ENCODE measurements at regions not wholly inside any gene's neighbourhood (a gene's known extent, or its start where the extent isn't known, plus 50 kb on each side); places are given as distances from the start of the nearest gene placed in this dataset.

- intact Hi-C loops (cut with DNase I, micrococcal nuclease): no loop called here
- no peak overlapping the region for H3K4me3 Mint-ChIP-seq
- TF ChIP-seq CTCF (IDR thresholded peaks at IDR 0.05): no peak
- ATAC-seq (ENCODE audit: poor library complexity) (no peak), DNase-seq (no peak)
- no peaks in the 10 kb centered on the region for H3K9me3 ChIP-seq (ENCODE audit: control insufficient read depth in 1 of 2, insufficient read depth in 1 of 2, low read length in 2 of 2)
- H3K27me3 Mint-ChIP-seq: peaks cover 19% of the 10 kb centered on the region
- H3K36me3 Mint-ChIP-seq (ENCODE audit: low read depth): no peaks in the 10 kb centered on the region
- H3K27me3 ChIP-seq (ENCODE audit: control insufficient read depth in 1 of 2, insufficient read depth in 2 of 2, low read length in 2 of 2): peaks cover 0 to 5% of the 10 kb centered on the region in 2 experiments
- H3K9me3 Mint-ChIP-seq: no peaks in the 10 kb centered on the region
- no peaks in the 10 kb centered on the region for H3K4me1 Mint-ChIP-seq (ENCODE audit: low read depth)
- ChIA-PET POLR2A (no interaction called here), CTCF (no interaction called here)
- no peak overlapping the region for H3K27ac ChIP-seq (ENCODE audit: low read depth in 1 of 2, low read length in 2 of 2)
- no peak overlapping the region for H3K4me3 ChIP-seq (ENCODE audit: low read length)
- no peaks in the 10 kb centered on the region for H3K36me3 ChIP-seq (ENCODE audit: insufficient read depth, low read length)
- H3K4me1 ChIP-seq (ENCODE audit: insufficient read depth, low read length): no peaks in the 10 kb centered on the region
- H3K27ac Mint-ChIP-seq: no peak overlapping the region
These were observed 127.8 kb upstream of the EEF1E1 start for GRCh38 chr6:8229915-8230756.

GRCh38 chr6:8225113-8225512 lies 122.8 kb upstream of the EEF1E1 start:
- Histone ChIP-seq H3K4me1 (ENCODE audit: insufficient read depth, low read length) (no peaks in the 10 kb centered on the region), H3K27me3 (ENCODE audit: control insufficient read depth in 1 of 2, insufficient read depth in 2 of 2, low read length in 2 of 2) (no peaks in the 10 kb centered on the region), H3K36me3 (ENCODE audit: insufficient read depth, low read length) (no peaks in the 10 kb centered on the region), H3K9me3 (ENCODE audit: control insufficient read depth in 1 of 2, insufficient read depth in 1 of 2, low read length in 2 of 2) (no peaks in the 10 kb centered on the region), H3K4me3 (ENCODE audit: low read length) (no peak overlapping the region), H3K27ac (ENCODE audit: low read depth in 1 of 2, low read length in 2 of 2) (no peak overlapping the region)
- Mint-ChIP-seq H3K4me3 (no peak overlapping the region), H3K27ac (no peak overlapping the region), H3K27me3 (peaks cover 12% of the 10 kb centered on the region), H3K36me3 (ENCODE audit: low read depth) (no peaks in the 10 kb centered on the region), H3K4me1 (ENCODE audit: low read depth) (no peaks in the 10 kb centered on the region), H3K9me3 (no peaks in the 10 kb centered on the region)
- ChIA-PET CTCF (no interaction called here), POLR2A (no interaction called here)
- no peak for ATAC-seq (ENCODE audit: poor library complexity)
- no peak for TF ChIP-seq CTCF (IDR thresholded peaks at IDR 0.05)
- no peak for DNase-seq
- intact Hi-C loops (cut with DNase I, micrococcal nuclease): no loop called here

- Mint-ChIP-seq H3K4me3 (no peak overlapping the region), H3K36me3 (ENCODE audit: low read depth) (no peaks in the 10 kb centered on the region), H3K4me1 (ENCODE audit: low read depth) (no peaks in the 10 kb centered on the region), H3K27me3 (peaks cover 10% of the 10 kb centered on the region), H3K27ac (no peak overlapping the region), H3K9me3 (no peaks in the 10 kb centered on the region)
- DNase-seq: no peak
- no peak for ATAC-seq (ENCODE audit: poor library complexity)
- ChIA-PET CTCF (no interaction called here), POLR2A (no interaction called here)
- H3K4me1 ChIP-seq (ENCODE audit: insufficient read depth, low read length): no peaks in the 10 kb centered on the region
- H3K27ac ChIP-seq (ENCODE audit: low read depth in 1 of 2, low read length in 2 of 2): no peak overlapping the region
- no peaks in the 10 kb centered on the region for H3K36me3 ChIP-seq (ENCODE audit: insufficient read depth, low read length)
- no peak for TF ChIP-seq CTCF (IDR thresholded peaks at IDR 0.05)
- H3K27me3 ChIP-seq (ENCODE audit: control insufficient read depth in 1 of 2, insufficient read depth in 2 of 2, low read length in 2 of 2): no peaks in the 10 kb centered on the region
- no peaks in the 10 kb centered on the region for H3K9me3 ChIP-seq (ENCODE audit: control insufficient read depth in 1 of 2, insufficient read depth in 1 of 2, low read length in 2 of 2)
- no peak overlapping the region for H3K4me3 ChIP-seq (ENCODE audit: low read length)
- intact Hi-C loops (cut with DNase I, micrococcal nuclease): loop anchor here in 1 of 2 experiments (5.0 kb wide), 1 partner anchor 1501 kb away; no protein-coding TSS in a partner anchor
These were observed 121.3 kb upstream of the EEF1E1 start for GRCh38 chr6:8223678-8224077.

Data from CD4-positive, alpha-beta T cell (primary cell).